ENCODE measurements at regions not wholly inside any gene's neighbourhood (a gene's known extent, or its start where the extent isn't known, plus 50 kb on each side); places are given as distances from the start of the nearest gene placed in this dataset.

DNA sequence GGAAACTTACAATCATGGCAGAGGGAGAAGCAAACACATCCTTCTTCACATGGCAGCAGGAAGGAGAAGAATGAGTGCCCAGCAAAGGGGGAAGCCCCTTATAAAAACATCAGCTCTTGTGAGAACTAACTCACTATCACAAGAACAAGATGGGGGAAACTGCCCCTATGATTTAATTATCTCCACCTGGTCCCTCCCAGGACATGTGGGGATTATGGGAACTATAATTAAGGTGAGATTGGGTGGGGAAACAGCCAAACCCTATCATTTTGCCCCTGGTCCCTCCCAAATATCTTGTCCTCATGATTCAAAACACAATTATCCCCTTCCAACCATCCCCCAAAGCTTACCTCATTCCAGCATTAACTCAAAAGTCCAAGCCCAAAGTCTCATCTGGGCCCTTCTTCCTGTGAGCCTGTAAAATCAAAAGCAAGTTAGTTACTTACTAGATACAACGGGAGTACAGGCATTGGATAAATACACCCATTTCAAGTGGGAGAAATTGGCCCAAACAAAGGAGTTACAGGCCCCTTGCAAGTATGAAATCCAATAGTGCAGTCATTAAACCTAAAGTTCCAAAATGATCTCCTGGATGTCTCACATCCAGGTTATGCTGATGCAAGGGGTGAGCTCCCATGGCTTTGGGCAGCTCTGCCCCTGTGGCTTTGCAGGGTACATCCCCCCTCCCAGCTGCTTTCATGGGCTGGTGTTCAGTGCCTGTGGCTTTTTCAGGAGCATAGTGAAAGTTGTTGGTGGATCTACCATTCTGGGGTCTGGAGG, 122.3 kb downstream of the MYCN start:
- H3K9ac ChIP-seq (ENCODE audit: extremely low read depth, insufficient read length, low read length), result no peak overlapping the region
- no peak overlapping the region for H3K56ac ChIP-seq (ENCODE audit: insufficient read length, low read depth, low read length)
- Mint-ChIP-seq H3K27ac (no peak overlapping the region), H3K36me3 (ENCODE audit: insufficient read depth in 1 of 3, low read depth in 3 of 3) (peaks cover 20 to 31% (median 21%) of the 10 kb centered on the region in 3 experiments), H3K27me3 (ENCODE audit: low read depth) (no peaks in the 10 kb centered on the region; the same call in none of the 2 replicates), H3K4me3 (no peak overlapping the region), H3K9me3 (peaks cover 35 to 37% of the 10 kb centered on the region in 2 experiments), H3K4me1 (0 out of 4 replicates have a peak, but pooled peaks cover 0 to 4% of the 10 kb centered on the region in 2 experiments)
- no peak overlapping the region for H4K5ac ChIP-seq (ENCODE audit: insufficient read length, low read depth, low read length)
- H3K79me2 ChIP-seq (ENCODE audit: insufficient read depth, low read length), result no peaks in the 10 kb centered on the region
- no peaks in the 10 kb centered on the region for H3K27me3 ChIP-seq (ENCODE audit: insufficient read depth, low read length)
- H4K8ac ChIP-seq (replicated peaks; ENCODE audit: insufficient read length, low read depth, low read length), result no peak overlapping the region
- H2BK120ac ChIP-seq (ENCODE audit: low read depth, low read length, poor library complexity, severe bottlenecking), result no peak overlapping the region
- H3K9me3 ChIP-seq (ENCODE audit: control insufficient read depth, low read depth, low read length), result peaks cover 16% of the 10 kb centered on the region
- no peaks in the 10 kb centered on the region for H3K79me1 ChIP-seq (ENCODE audit: insufficient read depth, low read depth, low read length, poor library complexity, severe bottlenecking)
- no peaks in the 10 kb centered on the region for H3K23me2 ChIP-seq (ENCODE audit: insufficient read length, low read depth, low read length, poor library complexity, severe bottlenecking)
- TF ChIP-seq, protein P1, sequence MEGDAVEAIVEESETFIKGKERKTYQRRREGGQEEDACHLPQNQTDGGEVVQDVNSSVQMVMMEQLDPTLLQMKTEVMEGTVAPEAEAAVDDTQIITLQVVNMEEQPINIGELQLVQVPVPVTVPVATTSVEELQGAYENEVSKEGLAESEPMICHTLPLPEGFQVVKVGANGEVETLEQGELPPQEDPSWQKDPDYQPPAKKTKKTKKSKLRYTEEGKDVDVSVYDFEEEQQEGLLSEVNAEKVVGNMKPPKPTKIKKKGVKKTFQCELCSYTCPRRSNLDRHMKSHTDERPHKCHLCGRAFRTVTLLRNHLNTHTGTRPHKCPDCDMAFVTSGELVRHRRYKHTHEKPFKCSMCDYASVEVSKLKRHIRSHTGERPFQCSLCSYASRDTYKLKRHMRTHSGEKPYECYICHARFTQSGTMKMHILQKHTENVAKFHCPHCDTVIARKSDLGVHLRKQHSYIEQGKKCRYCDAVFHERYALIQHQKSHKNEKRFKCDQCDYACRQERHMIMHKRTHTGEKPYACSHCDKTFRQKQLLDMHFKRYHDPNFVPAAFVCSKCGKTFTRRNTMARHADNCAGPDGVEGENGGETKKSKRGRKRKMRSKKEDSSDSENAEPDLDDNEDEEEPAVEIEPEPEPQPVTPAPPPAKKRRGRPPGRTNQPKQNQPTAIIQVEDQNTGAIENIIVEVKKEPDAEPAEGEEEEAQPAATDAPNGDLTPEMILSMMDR (conservative IDR thresholded peaks at IDR 0.05), result no peak
- no peak overlapping the region for H3T11ph ChIP-seq (ENCODE audit: low read length)
- H3K4me1 ChIP-seq (ENCODE audit: insufficient read depth, low read length), result no peaks in the 10 kb centered on the region
- H3K14ac ChIP-seq (ENCODE audit: insufficient read depth, low read length), result no peak overlapping the region
- no peaks in the 10 kb centered on the region for H4K20me1 ChIP-seq (ENCODE audit: control insufficient read depth, insufficient read depth, insufficient read length)
- H2BK12ac ChIP-seq (ENCODE audit: insufficient read length, low read depth, low read length), result no peak overlapping the region
- H2BK20ac ChIP-seq (ENCODE audit: low read depth, low read length, poor library complexity, severe bottlenecking), result no peak overlapping the region
- H2BK5ac ChIP-seq (ENCODE audit: insufficient read length, low read length), result no peak overlapping the region
- no peak overlapping the region for H3K4me2 ChIP-seq (ENCODE audit: insufficient read depth, insufficient read length, low read length)
- DNase-seq, result no peak
- no peak overlapping the region for H2AK5ac ChIP-seq (ENCODE audit: insufficient read length, low read length)
- H3K18ac ChIP-seq (ENCODE audit: insufficient read length, low read depth, low read length), result no peak overlapping the region
- H3K23ac ChIP-seq (ENCODE audit: insufficient read length, low read depth, low read length), result no peak overlapping the region
- no peak overlapping the region for H2AFZ ChIP-seq (ENCODE audit: low read length)
- no peak overlapping the region for H3K4ac ChIP-seq (ENCODE audit: low read depth, low read length)
- no peak overlapping the region for H2BK15ac ChIP-seq (ENCODE audit: low read depth, low read length)
- no peak overlapping the region for H4K91ac ChIP-seq (ENCODE audit: insufficient read length, low read depth, low read length)
- no CpG with 5 or more reads among the region's 1 CpG for WGBS (ENCODE audit: extremely low coverage, insufficient read length, low lambda C conversion rate)
- H3K27ac ChIP-seq (ENCODE audit: insufficient read length, low read depth, low read length), result no peak overlapping the region

All from H9 (cell line).